HEK293 (cell line): ENCODE measurements at regions not wholly inside any gene's neighbourhood (a gene's known extent, or its start where the extent isn't known, plus 50 kb on each side); places are given as distances from the start of the nearest gene placed in this dataset.

Source experiments
- CTCF ChIP-seq: fragments of 450-650 bp; formaldehyde crosslinking; IDR thresholded peaks from 2 replicates; pipeline ENCODE4 v1.5.1; 2016; ENCODE audit warnings: missing biosample characterization, missing genetic modification characterization
- TCF7L2 ChIP-seq: IDR thresholded peaks from 2 replicates; pipeline ENCODE4 v1.6.1; 2011; ENCODE audit warnings: low read depth, mild to moderate bottlenecking, inconsistent platforms, low read length, moderate library complexity, borderline replicate concordance
- YY1 ChIP-seq: fragments of 450-650 bp; formaldehyde crosslinking; IDR thresholded peaks from 2 replicates; pipeline ENCODE4 v1.5.1; 2018; ENCODE audit warnings: missing biosample characterization, missing genetic modification characterization
- ZBTB1 ChIP-seq: fragments of 450-650 bp; formaldehyde crosslinking; IDR thresholded peaks from 2 replicates; pipeline ENCODE4 v1.5.1; 2016; ENCODE audit warnings: missing biosample characterization, missing genetic modification characterization
- ZBTB7A ChIP-seq: fragments of 450-650 bp; formaldehyde crosslinking; IDR thresholded peaks from 2 replicates; pipeline ENCODE4 v1.5.1; 2016; ENCODE audit warnings: low read depth, missing biosample characterization, missing genetic modification characterization
- ZNF510 ChIP-seq: fragments of 450-650 bp; formaldehyde crosslinking; IDR thresholded peaks from 2 replicates; pipeline ENCODE4 v1.5.1; 2018; ENCODE audit warnings: mild to moderate bottlenecking, missing genetic modification characterization, missing biosample characterization; ENCODE audit not compliant: insufficient replicate concordance
- TF ChIP-seq, protein P1 (sequence below): fragments of 450-650 bp; formaldehyde crosslinking; IDR thresholded peaks from 2 replicates; pipeline ENCODE4 v1.5.1; 2016; ENCODE audit warnings: missing biosample characterization, missing genetic modification characterization

DNA sequence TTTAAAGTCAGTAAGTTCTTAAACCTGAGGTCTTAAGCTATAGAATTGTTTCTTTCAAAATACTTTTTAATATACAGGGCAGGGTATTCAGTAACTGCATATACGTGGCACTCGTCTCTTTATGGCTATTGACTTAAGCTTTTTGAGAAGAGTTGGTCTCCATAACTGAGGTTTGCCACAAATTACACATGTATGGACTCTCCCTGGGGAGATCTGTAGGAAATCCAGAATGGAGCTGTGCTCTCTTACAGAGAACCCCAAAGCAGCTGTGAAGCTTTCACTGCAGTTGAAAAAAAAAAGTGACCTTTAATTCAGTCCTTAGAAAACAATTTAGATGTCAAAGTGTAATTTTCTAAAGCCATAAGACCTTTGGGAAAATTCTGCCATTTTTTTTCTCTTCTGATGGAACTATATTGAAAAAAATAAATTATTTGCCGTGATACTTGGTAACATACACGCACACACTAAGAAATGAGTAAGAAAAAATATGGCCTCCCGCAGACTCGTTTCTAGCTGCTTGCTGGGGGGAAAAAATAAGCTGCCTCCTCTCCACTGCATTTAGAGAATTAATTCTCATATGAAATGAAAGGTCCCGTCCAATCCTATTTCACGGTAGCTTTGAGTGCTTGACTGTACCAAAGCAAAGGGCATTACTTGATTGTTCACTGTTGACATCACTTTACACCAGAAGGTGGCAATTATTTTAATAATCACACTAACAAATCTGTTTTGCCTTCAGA lies 159.4 kb upstream of the TENM3 start:
- no peak for TF ChIP-seq ZBTB1 (tag by site-specific recombination)
- TF ChIP-seq ZBTB7A (tag by site-specific recombination) = no peak
- no peak for TF ChIP-seq CTCF (tag by site-specific recombination)
- TF ChIP-seq, protein P1, sequence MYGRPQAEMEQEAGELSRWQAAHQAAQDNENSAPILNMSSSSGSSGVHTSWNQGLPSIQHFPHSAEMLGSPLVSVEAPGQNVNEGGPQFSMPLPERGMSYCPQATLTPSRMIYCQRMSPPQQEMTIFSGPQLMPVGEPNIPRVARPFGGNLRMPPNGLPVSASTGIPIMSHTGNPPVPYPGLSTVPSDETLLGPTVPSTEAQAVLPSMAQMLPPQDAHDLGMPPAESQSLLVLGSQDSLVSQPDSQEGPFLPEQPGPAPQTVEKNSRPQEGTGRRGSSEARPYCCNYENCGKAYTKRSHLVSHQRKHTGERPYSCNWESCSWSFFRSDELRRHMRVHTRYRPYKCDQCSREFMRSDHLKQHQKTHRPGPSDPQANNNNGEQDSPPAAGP = no peak
- no peak for TF ChIP-seq YY1 (tag by site-specific recombination)
- no peak for TF ChIP-seq ZNF510 (tag by site-specific recombination)
- no peak for TF ChIP-seq TCF7L2
